WTC11 (cell line): ENCODE measurements at regions not wholly inside any gene's neighbourhood (a gene's known extent, or its start where the extent isn't known, plus 50 kb on each side); places are given as distances from the start of the nearest gene placed in this dataset.

Experiments used
- ATAC-seq: fragments of 200-7000 bp; cut with Tn5 transposase; 2 replicates; pipeline ENCODE4 v1.10.0; 2021; ENCODE audit warnings: mild to moderate bottlenecking, moderate library complexity
- CTCF ChIA-PET: fragments of 300-600 bp; sonication (Branson Sonifier 250); formaldehyde crosslinking; loops from one replicate; lab custom pipeline; 2021; ENCODE audit warnings: antibody characterized with exemption; lab: Charles Lee
- POLR2A ChIA-PET: fragments of 350-600 bp; sonication (Branson Sonifier 250); formaldehyde crosslinking; loops from one replicate; lab custom pipeline; 2021; ENCODE audit warnings: antibody characterized with exemption; lab: Charles Lee
- DNase-seq: peaks from one replicate; pipeline ENCODE4 v3.0.0; 2021; ENCODE audit warnings: low spot score
- H3K27ac Mint-ChIP-seq: 2 replicates; pipeline ENCODE4 v1.8.0; 2021; ENCODE audit warnings: mixed read lengths
- H3K27me3 Mint-ChIP-seq: 2 replicates; pipeline ENCODE4 v1.8.0; 2021; ENCODE audit warnings: low read depth, mild to moderate bottlenecking, moderate library complexity, mixed read lengths
- H3K36me3 Mint-ChIP-seq: 2 replicates; pipeline ENCODE4 v1.8.0; 2021; ENCODE audit warnings: mixed read lengths
- H3K4me1 Mint-ChIP-seq: 2 replicates; pipeline ENCODE4 v1.8.0; 2022; ENCODE audit warnings: mixed read lengths
- H3K4me3 Mint-ChIP-seq: 2 replicates; pipeline ENCODE4 v1.8.0; 2021; ENCODE audit warnings: mild to moderate bottlenecking, moderate library complexity, mixed read lengths
- H3K9me3 Mint-ChIP-seq: 2 replicates; pipeline ENCODE4 v1.8.0; 2021; ENCODE audit warnings: mixed read lengths
- ATF3 ChIP-seq: sonication (generic); formaldehyde crosslinking; conservative IDR thresholded peaks from 2 replicates; pipeline ENCODE4 v1.8.1; 2022; ENCODE audit warnings: mild to moderate bottlenecking, missing genetic modification reagents
- CBFB ChIP-seq: sonication (generic); formaldehyde crosslinking; IDR thresholded peaks from 2 replicates; pipeline ENCODE4 v1.8.1; 2022; ENCODE audit warnings: mild to moderate bottlenecking, low read depth, missing genetic modification reagents
- CREM ChIP-seq: sonication (generic); formaldehyde crosslinking; IDR thresholded peaks from 2 replicates; pipeline ENCODE4 v1.8.1; 2022; ENCODE audit warnings: mild to moderate bottlenecking, missing genetic modification reagents, moderate library complexity
- ELF4 ChIP-seq: sonication (generic); formaldehyde crosslinking; IDR thresholded peaks from 2 replicates; pipeline ENCODE4 v1.8.1; 2022; ENCODE audit warnings: low read depth, mild to moderate bottlenecking, moderate library complexity, missing genetic modification reagents
- ERG ChIP-seq: fragments of 250-450 bp; sonication (Bioruptor Pico); IDR thresholded peaks from 2 replicates; pipeline ENCODE4 v1.8.0; 2021; ENCODE audit warnings: mild to moderate bottlenecking
- ESRRA ChIP-seq: sonication (generic); formaldehyde crosslinking; IDR thresholded peaks from 2 replicates; pipeline ENCODE4 v1.8.1; 2022; ENCODE audit warnings: mild to moderate bottlenecking, missing genetic modification reagents, borderline replicate concordance
- FOXK1 ChIP-seq: sonication (generic); formaldehyde crosslinking; IDR thresholded peaks from 2 replicates; pipeline ENCODE4 v1.8.0; 2022; ENCODE audit warnings: mild to moderate bottlenecking, moderate library complexity, missing genetic modification reagents
- IRF2 ChIP-seq: sonication (generic); formaldehyde crosslinking; IDR thresholded peaks from 2 replicates; pipeline ENCODE4 v1.8.0; 2022; ENCODE audit warnings: low read depth, missing genetic modification reagents, borderline replicate concordance
- JAZF1 ChIP-seq: fragments of 250-450 bp; sonication (Bioruptor Pico); IDR thresholded peaks from 2 replicates; pipeline ENCODE4 v1.9.0; 2021; ENCODE audit warnings: moderate library complexity, mild to moderate bottlenecking, inconsistent platforms
- KAT7 ChIP-seq: sonication (generic); formaldehyde crosslinking; IDR thresholded peaks from 2 replicates; pipeline ENCODE4 v1.8.1; 2023; ENCODE audit warnings: missing genetic modification reagents, mild to moderate bottlenecking, borderline replicate concordance
- NFE2L1 ChIP-seq: sonication (generic); formaldehyde crosslinking; IDR thresholded peaks from 2 replicates; pipeline ENCODE4 v1.8.1; 2023; ENCODE audit warnings: missing genetic modification reagents
- NFYB ChIP-seq: sonication (generic); formaldehyde crosslinking; conservative IDR thresholded peaks from 2 replicates; pipeline ENCODE4 v1.8.0; 2022; ENCODE audit warnings: low read depth, missing genetic modification reagents
- NR1H2 ChIP-seq: sonication (generic); formaldehyde crosslinking; IDR thresholded peaks from 2 replicates; pipeline ENCODE4 v1.9.0; 2021; ENCODE audit warnings: mild to moderate bottlenecking, moderate library complexity, missing genetic modification reagents
- NR3C1 ChIP-seq: sonication (generic); formaldehyde crosslinking; conservative IDR thresholded peaks from 2 replicates; pipeline ENCODE4 v1.8.1; 2023; ENCODE audit warnings: low read depth, mild to moderate bottlenecking, missing genetic modification reagents
- OVOL2 ChIP-seq: fragments of 250-450 bp; sonication (Bioruptor Pico); IDR thresholded peaks from 2 replicates; pipeline ENCODE4 v1.9.0; 2021; ENCODE audit warnings: mild to moderate bottlenecking, borderline replicate concordance
- PREB ChIP-seq: sonication (generic); formaldehyde crosslinking; IDR thresholded peaks from 2 replicates; pipeline ENCODE4 v1.8.1; 2022; ENCODE audit warnings: mild to moderate bottlenecking, missing genetic modification reagents, moderate library complexity, borderline replicate concordance
- TEAD4 ChIP-seq: sonication (generic); formaldehyde crosslinking; IDR thresholded peaks from 2 replicates; pipeline ENCODE4 v1.8.0; 2022; ENCODE audit warnings: mild to moderate bottlenecking, missing genetic modification reagents
- USF2 ChIP-seq: sonication (generic); formaldehyde crosslinking; IDR thresholded peaks from 2 replicates; pipeline ENCODE4 v1.8.1; 2023; ENCODE audit warnings: mild to moderate bottlenecking, missing genetic modification reagents, moderate library complexity
- ZMAT4 ChIP-seq: fragments of 250-450 bp; sonication (Bioruptor Pico); IDR thresholded peaks from 2 replicates; pipeline ENCODE4 v1.9.0; 2021; ENCODE audit warnings: mild to moderate bottlenecking
- ZNF317 ChIP-seq: sonication (generic); formaldehyde crosslinking; IDR thresholded peaks from 2 replicates; pipeline ENCODE4 v1.8.1; 2023; ENCODE audit warnings: low read depth, mild to moderate bottlenecking, moderate library complexity, missing genetic modification reagents, borderline replicate concordance
- ZNF396 ChIP-seq: fragments of 250-450 bp; sonication (Bioruptor Pico); IDR thresholded peaks from 2 replicates; pipeline ENCODE4 v1.8.0; 2021; ENCODE audit warnings: mild to moderate bottlenecking, moderate library complexity, borderline replicate concordance
- ZNF423 ChIP-seq: fragments of 250-450 bp; sonication (Bioruptor Pico); IDR thresholded peaks from 2 replicates; pipeline ENCODE4 v2.1.2; 2022; ENCODE audit warnings: mild to moderate bottlenecking, moderate library complexity
- ZNF425 ChIP-seq: fragments of 250-450 bp; sonication (Bioruptor Pico); conservative IDR thresholded peaks from 2 replicates; pipeline ENCODE4 v1.9.0; 2021; ENCODE audit warnings: mild to moderate bottlenecking
- ZNF532 ChIP-seq: fragments of 250-450 bp; sonication (Bioruptor Pico); IDR thresholded peaks from 2 replicates; pipeline ENCODE4 v1.9.0; 2021; ENCODE audit warnings: mild to moderate bottlenecking, borderline replicate concordance

- no peak for TF ChIP-seq ZNF532 (CRISPR knock-in tag)
- TF ChIP-seq OVOL2: no peak
- TF ChIP-seq NFYB (CRISPR knock-in tag): no peak
Measured at GRCh38 chr5:26691486-26691885, 346.9 kb downstream of the CDH9 start (continued).

GRCh38 chr5:26690511-26690910, 347.9 kb downstream of the CDH9 start:
- peaks cover 4% of the 10 kb centered on the region; the same call in 1 of the 2 replicates for H3K36me3 Mint-ChIP-seq
- ATAC-seq: no peak
- ChIA-PET CTCF (no interaction called here), POLR2A (no interaction called here)
- H3K27me3 Mint-ChIP-seq: no peaks in the 10 kb centered on the region
- H3K4me1 Mint-ChIP-seq: no peaks in the 10 kb centered on the region
- H3K9me3 Mint-ChIP-seq: peaks cover 7% of the 10 kb centered on the region; the same call in 1 of the 2 replicates
- no peak overlapping the region for H3K4me3 Mint-ChIP-seq
- no peak for DNase-seq
- TF ChIP-seq NFE2L1 (CRISPR knock-in tag): no peak
- TF ChIP-seq ERG (CRISPR knock-in tag): no peak
- TF ChIP-seq ESRRA (CRISPR knock-in tag): no peak
- no peak overlapping the region for H3K27ac Mint-ChIP-seq

- Mint-ChIP-seq H3K36me3 (peaks cover 20% of the 10 kb centered on the region), H3K27ac (no peak overlapping the region), H3K27me3 (no peaks in the 10 kb centered on the region), H3K4me1 (no peaks in the 10 kb centered on the region), H3K9me3 (peaks cover 52% of the 10 kb centered on the region), H3K4me3 (no peak overlapping the region)
- ATAC-seq (no peak), DNase-seq (no peak)
- POLR2A ChIA-PET: no interaction called here
- CTCF ChIA-PET: no interaction called here
- TF ChIP-seq CBFB (CRISPR knock-in tag) (no peak), NR1H2 (CRISPR knock-in tag) (no peak), CREM (CRISPR knock-in tag) (no peak), ZNF396 (no peak), ZNF317 (CRISPR knock-in tag) (no peak), OVOL2 (no peak), IRF2 (no peak), ZNF425 (CRISPR knock-in tag) (no peak), JAZF1 (CRISPR knock-in tag) (no peak), PREB (CRISPR knock-in tag) (no peak), ZNF423 (CRISPR knock-in tag) (no peak), FOXK1 (no peak), ELF4 (no peak), ZMAT4 (CRISPR knock-in tag) (no peak), NR3C1 (no peak), USF2 (CRISPR knock-in tag) (no peak), ESRRA (CRISPR knock-in tag) (no peak), TEAD4 (CRISPR knock-in tag) (no peak), KAT7 (no peak), ATF3 (CRISPR knock-in tag) (no peak)
Measured at GRCh38 chr5:26681861-26682260, 356.5 kb downstream of the CDH9 start.
